Smooth muscle cell (in vitro differentiated cells): ENCODE measurements at regions not wholly inside any gene's neighbourhood (a gene's known extent, or its start where the extent isn't known, plus 50 kb on each side); places are given as distances from the start of the nearest gene placed in this dataset.

ENCODE experiments used
- DNase-seq: peaks from one replicate; lab custom pipeline; 2025; ENCODE audit not compliant: unreplicated experiment; lab: John Stamatoyannopoulos, UW
- H2AFZ ChIP-seq: fragments of 200-600 bp; sonication (generic); 2 replicates; pipeline ENCODE4 v1.6.0; 2016; ENCODE audit warnings: antibody characterized with exemption, low read depth, mild to moderate bottlenecking
- H3F3A ChIP-seq: fragments of 200-600 bp; sonication (generic); 2 replicates; pipeline ENCODE4 v1.6.0; 2017; ENCODE audit warnings: antibody characterized with exemption, low read depth
- H3K27ac ChIP-seq: fragments of 200-600 bp; sonication (generic); 2 replicates; pipeline ENCODE4 v1.5.1; 2016; ENCODE audit warnings: low read depth, mild to moderate bottlenecking
- H3K27me3 ChIP-seq: fragments of 200-600 bp; sonication (generic); 2 replicates; pipeline ENCODE4 v1.6.1; 2016; ENCODE audit warnings: low read depth, mild to moderate bottlenecking
- H3K36me3 ChIP-seq: fragments of 200-600 bp; sonication (generic); 2 replicates; pipeline ENCODE4 v1.5.1; 2016; ENCODE audit warnings: low read depth
- H3K4me1 ChIP-seq: fragments of 200-600 bp; sonication (generic); 2 replicates; pipeline ENCODE4 v1.5.1; 2016; ENCODE audit warnings: low read depth
- H3K4me2 ChIP-seq: fragments of 200-600 bp; sonication (generic); 2 replicates; pipeline ENCODE4 v1.6.0; 2016; ENCODE audit warnings: mild to moderate bottlenecking
- H3K4me3 ChIP-seq: fragments of 200-600 bp; sonication (generic); 2 replicates; pipeline ENCODE4 v1.5.1; 2016; ENCODE audit warnings: mild to moderate bottlenecking
- H3K79me2 ChIP-seq: fragments of 200-600 bp; sonication (generic); 2 replicates; pipeline ENCODE4 v1.6.0; 2016; ENCODE audit warnings: low read depth, mild to moderate bottlenecking
- H3K9ac ChIP-seq: fragments of 200-600 bp; sonication (generic); 2 replicates; pipeline ENCODE4 v1.6.0; 2016; ENCODE audit warnings: low read depth
- H3K9me3 ChIP-seq: fragments of 200-600 bp; sonication (generic); replicated peaks from 2 replicates; pipeline ENCODE4 v1.5.1; 2016; ENCODE audit warnings: low read depth
- H4K20me1 ChIP-seq: fragments of 200-600 bp; sonication (generic); 2 replicates; pipeline ENCODE4 v1.6.0; 2016; ENCODE audit warnings: low read depth
- WGBS: methylation state at CpG from one replicate; pipeline ENCODE4 v1.1.7; 2016; ENCODE audit warnings: low lambda C conversion rate; 5-methylcytosine and 5-hydroxymethylcytosine counted together
- TF ChIP-seq, protein P1 (sequence below): fragments of 200-600 bp; sonication (generic); IDR thresholded peaks from 2 replicates; pipeline ENCODE4 v1.5.1; 2017; ENCODE audit warnings: borderline replicate concordance, mild to moderate bottlenecking, antibody characterized with exemption; ENCODE audit not compliant: insufficient read depth, poor library complexity, severe bottlenecking

DNA sequence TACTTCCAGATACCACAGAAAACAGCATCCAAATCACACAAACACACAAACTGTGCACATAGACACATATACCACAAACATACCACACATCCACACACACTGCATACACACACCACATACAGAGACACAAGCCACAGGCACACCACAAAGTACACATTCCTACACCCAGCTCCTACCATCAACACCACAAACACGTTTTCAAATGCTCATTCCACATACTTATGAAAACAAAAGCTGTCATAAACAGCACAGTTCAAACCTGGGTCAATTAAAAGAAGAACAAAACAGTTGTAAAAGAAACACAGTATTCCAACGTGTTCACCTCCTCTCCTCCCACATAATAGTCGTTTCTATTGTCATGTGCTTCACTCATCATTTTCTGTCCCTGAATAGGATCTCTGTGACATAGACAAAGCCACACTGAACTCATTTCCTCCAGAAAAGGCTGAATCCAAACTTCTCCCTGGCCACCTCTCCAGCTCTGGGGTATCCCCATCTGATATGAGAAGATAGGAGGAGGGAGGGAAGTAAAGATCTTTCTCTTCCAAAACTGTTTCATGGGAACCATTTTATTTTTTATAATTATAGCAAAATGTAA is 89.2 kb downstream of the CXCL12 start:
- Histone ChIP-seq H3K36me3 (no peaks in the 10 kb centered on the region), H3F3A (peaks cover 4% of the 10 kb centered on the region), H2AFZ (no peak overlapping the region), H3K4me3 (no peak overlapping the region), H3K27me3 (no peaks in the 10 kb centered on the region), H3K9ac (no peak overlapping the region), H3K27ac (no peak overlapping the region), H3K4me1 (peaks cover 15% of the 10 kb centered on the region), H3K9me3 (no peaks in the 10 kb centered on the region), H3K79me2 (no peaks in the 10 kb centered on the region), H4K20me1 (no peaks in the 10 kb centered on the region), H3K4me2 (no peak overlapping the region)
- no peak for DNase-seq
- TF ChIP-seq, protein P1, sequence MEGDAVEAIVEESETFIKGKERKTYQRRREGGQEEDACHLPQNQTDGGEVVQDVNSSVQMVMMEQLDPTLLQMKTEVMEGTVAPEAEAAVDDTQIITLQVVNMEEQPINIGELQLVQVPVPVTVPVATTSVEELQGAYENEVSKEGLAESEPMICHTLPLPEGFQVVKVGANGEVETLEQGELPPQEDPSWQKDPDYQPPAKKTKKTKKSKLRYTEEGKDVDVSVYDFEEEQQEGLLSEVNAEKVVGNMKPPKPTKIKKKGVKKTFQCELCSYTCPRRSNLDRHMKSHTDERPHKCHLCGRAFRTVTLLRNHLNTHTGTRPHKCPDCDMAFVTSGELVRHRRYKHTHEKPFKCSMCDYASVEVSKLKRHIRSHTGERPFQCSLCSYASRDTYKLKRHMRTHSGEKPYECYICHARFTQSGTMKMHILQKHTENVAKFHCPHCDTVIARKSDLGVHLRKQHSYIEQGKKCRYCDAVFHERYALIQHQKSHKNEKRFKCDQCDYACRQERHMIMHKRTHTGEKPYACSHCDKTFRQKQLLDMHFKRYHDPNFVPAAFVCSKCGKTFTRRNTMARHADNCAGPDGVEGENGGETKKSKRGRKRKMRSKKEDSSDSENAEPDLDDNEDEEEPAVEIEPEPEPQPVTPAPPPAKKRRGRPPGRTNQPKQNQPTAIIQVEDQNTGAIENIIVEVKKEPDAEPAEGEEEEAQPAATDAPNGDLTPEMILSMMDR, result no peak
- 64% methylated on average over 3 of the region's 3 CpGs for WGBS

DNA sequence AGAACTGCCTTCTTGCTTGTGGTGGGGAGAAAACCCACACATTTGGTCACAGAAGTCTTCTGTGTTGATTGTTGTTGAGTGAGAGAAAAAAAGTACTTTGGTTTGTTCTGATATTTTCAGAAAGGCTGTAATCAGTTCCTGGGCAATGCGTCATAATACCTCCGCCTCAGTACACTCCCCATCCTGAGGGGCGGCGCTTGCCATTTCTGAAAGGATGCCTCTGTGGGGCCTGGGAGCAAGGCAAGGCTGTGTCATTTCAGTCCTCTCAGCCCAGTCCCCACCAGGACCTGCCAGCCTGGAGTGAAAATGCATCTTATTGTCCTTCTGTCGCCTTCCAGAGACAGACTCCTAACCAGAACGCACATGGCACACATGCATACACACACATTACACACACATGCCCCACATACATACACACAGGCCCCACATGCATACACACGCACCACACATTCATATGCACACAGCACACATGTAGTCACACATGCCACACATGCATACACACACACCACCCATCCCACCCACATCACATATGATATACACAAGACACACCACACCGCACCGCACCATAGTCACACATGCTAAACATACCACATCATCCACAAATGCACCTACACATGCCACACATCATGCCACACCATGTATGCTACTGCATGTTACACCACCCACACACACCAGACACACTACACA is 90.0 kb downstream of the CXCL12 start:
- Histone ChIP-seq H3K27me3 (no peaks in the 10 kb centered on the region), H4K20me1 (no peaks in the 10 kb centered on the region), H3K4me2 (no peak overlapping the region), H3F3A (no peaks in the 10 kb centered on the region), H3K27ac (peak overlapping the region; percentile 46), H3K9me3 (no peaks in the 10 kb centered on the region), H3K36me3 (no peaks in the 10 kb centered on the region), H3K79me2 (no peaks in the 10 kb centered on the region), H2AFZ (no peak overlapping the region), H3K9ac (no peak overlapping the region), H3K4me3 (no peak overlapping the region), H3K4me1 (peaks cover 15% of the 10 kb centered on the region)
- DNase-seq, result no peak
- 97% methylated on average over 9 of the region's 9 CpGs for WGBS
- TF ChIP-seq, protein P1, result no peak

DNA sequence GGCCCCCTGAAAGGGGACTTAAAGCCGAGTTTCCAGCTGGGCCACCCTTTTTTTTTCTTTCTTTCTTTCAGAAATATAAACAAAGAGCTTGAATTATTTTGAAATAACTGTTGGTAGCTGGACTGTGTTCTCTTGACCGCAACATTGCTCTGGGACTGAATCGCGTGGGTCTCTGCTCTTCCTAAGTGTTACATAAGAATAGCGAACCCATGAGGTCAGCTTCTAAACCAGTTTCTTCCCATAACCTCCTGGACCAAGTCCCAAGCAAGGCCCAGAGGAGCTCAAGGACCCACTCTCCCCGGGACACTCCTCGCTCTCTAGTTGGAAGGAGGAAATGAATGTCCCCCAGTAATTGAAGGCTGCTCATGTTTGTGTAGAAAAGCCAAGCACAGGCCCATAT is 91.1 kb downstream of the CXCL12 start:
- H3K79me2 ChIP-seq, result no peaks in the 10 kb centered on the region
- H3K27ac ChIP-seq, result peak overlapping the region; percentile 70
- no peaks in the 10 kb centered on the region for H3K27me3 ChIP-seq
- TF ChIP-seq, protein P1, result no peak
- H3F3A ChIP-seq, result no peaks in the 10 kb centered on the region
- DNase-seq, result no peak
- no peaks in the 10 kb centered on the region for H4K20me1 ChIP-seq
- peaks cover 15% of the 10 kb centered on the region for H3K4me1 ChIP-seq
- WGBS, result 43% methylated on average over 7 of the region's 7 CpGs
- no peak overlapping the region for H2AFZ ChIP-seq
- H3K4me2 ChIP-seq, result peak overlapping the region; percentile 74
- no peaks in the 10 kb centered on the region for H3K9me3 ChIP-seq
- H3K36me3 ChIP-seq, result no peaks in the 10 kb centered on the region
- H3K4me3 ChIP-seq, result no peak overlapping the region
- H3K9ac ChIP-seq, result peak overlapping the region; percentile 56

DNA sequence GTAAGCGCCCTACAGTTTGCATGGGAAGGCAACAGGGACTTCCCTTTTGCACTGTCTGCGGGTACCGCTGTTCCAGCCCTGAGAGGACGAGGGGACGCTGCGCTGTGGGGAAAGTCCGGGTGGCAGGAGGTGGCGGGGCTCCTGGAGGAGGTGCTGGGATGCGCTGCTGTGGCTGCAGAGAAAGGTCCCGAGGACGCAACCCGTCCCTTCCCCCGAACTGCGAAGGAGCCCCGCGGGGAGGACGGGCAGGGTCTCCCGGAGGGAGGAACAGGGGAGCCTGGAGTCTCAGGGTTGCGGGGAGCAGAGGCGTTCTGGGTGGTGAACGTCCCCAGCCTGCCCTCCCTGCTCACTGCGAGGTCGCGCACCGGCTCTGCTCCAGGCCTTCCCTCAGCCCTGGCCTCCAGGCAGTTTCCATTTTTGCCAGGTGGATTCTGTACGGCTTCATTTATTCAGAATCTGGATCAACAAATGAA is 91.6 kb downstream of the CXCL12 start:
- Histone ChIP-seq H3K79me2 (no peaks in the 10 kb centered on the region), H3K27ac (peak overlapping the region; percentile 70), H3K4me1 (peaks cover 15% of the 10 kb centered on the region), H3K9ac (peak overlapping the region; percentile 56), H4K20me1 (no peaks in the 10 kb centered on the region), H3F3A (no peaks in the 10 kb centered on the region), H3K27me3 (no peaks in the 10 kb centered on the region), H2AFZ (peak overlapping the region; percentile 68), H3K4me2 (peak overlapping the region; percentile 74), H3K36me3 (no peaks in the 10 kb centered on the region), H3K9me3 (no peaks in the 10 kb centered on the region), H3K4me3 (peak overlapping the region; percentile 19)
- no peak for DNase-seq
- TF ChIP-seq, protein P1, result no peak
- WGBS, result 44% methylated on average over 26 of the region's 26 CpGs
